ENCODE measurements at regions not wholly inside any gene's neighbourhood (a gene's known extent, or its start where the extent isn't known, plus 50 kb on each side); places are given as distances from the start of the nearest gene placed in this dataset.
"Not testable (repeated sequence)": the region's sequence is repeated elsewhere in the genome, so short reads cannot be mapped to it uniquely, and the experiment has no call there.

GRCh38 chr12:92242907-92243306 lies 97.3 kb upstream of the BTG1 start:
- no peak overlapping the region for H3K4me3 Mint-ChIP-seq
- no peaks in the 10 kb centered on the region for H3K9me3 Mint-ChIP-seq
- H3K27me3 Mint-ChIP-seq = no peaks in the 10 kb centered on the region
- no peak for DNase-seq
- no peaks in the 10 kb centered on the region for H3K36me3 Mint-ChIP-seq
- H3K27ac Mint-ChIP-seq = no peak overlapping the region
- POLR2A ChIA-PET = no interaction called here
- intact Hi-C loops (cut with micrococcal nuclease) = no loop called here
- CTCF ChIA-PET = no interaction called here
- H3K4me1 Mint-ChIP-seq (ENCODE audit: low read depth) = no peaks in the 10 kb centered on the region

GRCh38 chr12:92237762-92238523 lies 92.3 kb upstream of the BTG1 start:
- H3K4me1 Mint-ChIP-seq (ENCODE audit: low read depth) = peaks cover 5% of the 10 kb centered on the region
- H3K27me3 Mint-ChIP-seq = no peaks in the 10 kb centered on the region
- POLR2A ChIA-PET = no interaction called here
- no peak overlapping the region for H3K27ac Mint-ChIP-seq
- no peaks in the 10 kb centered on the region for H3K36me3 Mint-ChIP-seq
- intact Hi-C loops (cut with micrococcal nuclease) = no loop called here
- no peak overlapping the region for H3K4me3 Mint-ChIP-seq
- CTCF ChIA-PET = no interaction called here
- H3K9me3 Mint-ChIP-seq = no peaks in the 10 kb centered on the region
- no peak for DNase-seq

- intact Hi-C loops (cut with micrococcal nuclease) = no loop called here
- Mint-ChIP-seq H3K27ac (no peak overlapping the region), H3K9me3 (no peaks in the 10 kb centered on the region), H3K4me3 (no peak overlapping the region), H3K36me3 (no peaks in the 10 kb centered on the region), H3K27me3 (no peaks in the 10 kb centered on the region), H3K4me1 (ENCODE audit: low read depth) (peaks cover 5% of the 10 kb centered on the region)
- no peak for DNase-seq
- CTCF ChIA-PET = no interaction called here
- POLR2A ChIA-PET = no interaction called here
These were observed 91.6 kb upstream of the BTG1 start for GRCh38 chr12:92237262-92237661.

- no peak for DNase-seq
- Mint-ChIP-seq H3K4me1 (ENCODE audit: low read depth) (peaks cover 5% of the 10 kb centered on the region), H3K27ac (no peak overlapping the region), H3K9me3 (no peaks in the 10 kb centered on the region), H3K27me3 (no peaks in the 10 kb centered on the region), H3K4me3 (no peak overlapping the region), H3K36me3 (no peaks in the 10 kb centered on the region)
- ChIA-PET POLR2A (no interaction called here), CTCF (interaction anchor here (1.4 kb wide), 1 partner anchor 17 kb away, joined by 3 read pairs; no protein-coding TSS in a partner anchor)
- intact Hi-C loops (cut with micrococcal nuclease) = no loop called here
These were observed 90.2 kb upstream of the BTG1 start for GRCh38 chr12:92235703-92236472.

GRCh38 chr12:92234533-92234932 lies 88.9 kb upstream of the BTG1 start:
- peak; percentile 13 for DNase-seq
- no peak overlapping the region for H3K4me3 Mint-ChIP-seq
- H3K9me3 Mint-ChIP-seq = no peaks in the 10 kb centered on the region
- intact Hi-C loops (cut with micrococcal nuclease) = no loop called here
- no peaks in the 10 kb centered on the region for H3K27me3 Mint-ChIP-seq
- POLR2A ChIA-PET = no interaction called here
- peaks cover 5% of the 10 kb centered on the region for H3K4me1 Mint-ChIP-seq (ENCODE audit: low read depth)
- no peaks in the 10 kb centered on the region for H3K36me3 Mint-ChIP-seq
- H3K27ac Mint-ChIP-seq = no peak overlapping the region
- CTCF ChIA-PET = no interaction called here

- H3K4me1 Mint-ChIP-seq (ENCODE audit: low read depth) = peaks cover 5% of the 10 kb centered on the region
- no peak for DNase-seq
- no peak overlapping the region for H3K27ac Mint-ChIP-seq
- no peak overlapping the region for H3K4me3 Mint-ChIP-seq
- no peaks in the 10 kb centered on the region for H3K9me3 Mint-ChIP-seq
- no peaks in the 10 kb centered on the region for H3K36me3 Mint-ChIP-seq
- CTCF ChIA-PET = no interaction called here
- no peaks in the 10 kb centered on the region for H3K27me3 Mint-ChIP-seq
- POLR2A ChIA-PET = no interaction called here
- intact Hi-C loops (cut with micrococcal nuclease) = no loop called here
These were observed 87.8 kb upstream of the BTG1 start for GRCh38 chr12:92233346-92234015.

GRCh38 chr12:92232371-92232932 lies 86.8 kb upstream of the BTG1 start:
- intact Hi-C loops (cut with micrococcal nuclease); POLR2A ChIA-PET; H3K9me3 Mint-ChIP-seq; CTCF ChIA-PET; DNase-seq; H3K4me3 Mint-ChIP-seq; H3K27me3 Mint-ChIP-seq; H3K27ac Mint-ChIP-seq; H3K36me3 Mint-ChIP-seq; H3K4me1 Mint-ChIP-seq (ENCODE audit: low read depth): not testable (repeated sequence)

- POLR2A ChIA-PET; DNase-seq; H3K27ac Mint-ChIP-seq; H3K36me3 Mint-ChIP-seq; H3K4me3 Mint-ChIP-seq; H3K9me3 Mint-ChIP-seq; H3K27me3 Mint-ChIP-seq; H3K4me1 Mint-ChIP-seq (ENCODE audit: low read depth); CTCF ChIA-PET; intact Hi-C loops (cut with micrococcal nuclease): not testable (repeated sequence)
These were observed 86.3 kb upstream of the BTG1 start for GRCh38 chr12:92231945-92232344.

- H3K4me1 Mint-ChIP-seq (ENCODE audit: low read depth); CTCF ChIA-PET; H3K36me3 Mint-ChIP-seq; H3K4me3 Mint-ChIP-seq; DNase-seq; H3K9me3 Mint-ChIP-seq; POLR2A ChIA-PET; H3K27ac Mint-ChIP-seq; intact Hi-C loops (cut with micrococcal nuclease); H3K27me3 Mint-ChIP-seq: not testable (repeated sequence)
These were observed 85.9 kb upstream of the BTG1 start for GRCh38 chr12:92231532-92231931.

GRCh38 chr12:92229381-92229780 lies 83.7 kb upstream of the BTG1 start:
- H3K9me3 Mint-ChIP-seq = no peaks in the 10 kb centered on the region
- H3K4me3 Mint-ChIP-seq = no peak overlapping the region
- no peak for DNase-seq
- no peaks in the 10 kb centered on the region for H3K27me3 Mint-ChIP-seq
- intact Hi-C loops (cut with micrococcal nuclease) = no loop called here
- H3K36me3 Mint-ChIP-seq = no peaks in the 10 kb centered on the region
- ChIA-PET CTCF (no interaction called here), POLR2A (no interaction called here)
- no peak overlapping the region for H3K27ac Mint-ChIP-seq
- H3K4me1 Mint-ChIP-seq (ENCODE audit: low read depth) = peaks cover 4% of the 10 kb centered on the region

GRCh38 chr12:92226961-92227360 lies 81.3 kb upstream of the BTG1 start:
- DNase-seq = no peak
- intact Hi-C loops (cut with micrococcal nuclease) = no loop called here
- no peak overlapping the region for H3K27ac Mint-ChIP-seq

GRCh38 chr12:92226071-92226661 lies 80.5 kb upstream of the BTG1 start:
- no peak for DNase-seq
- intact Hi-C loops (cut with micrococcal nuclease) = no loop called here
- Mint-ChIP-seq H3K27me3 (no peaks in the 10 kb centered on the region), H3K4me3 (no peak overlapping the region), H3K27ac (no peak overlapping the region), H3K4me1 (ENCODE audit: low read depth) (peaks cover 4% of the 10 kb centered on the region), H3K9me3 (no peaks in the 10 kb centered on the region), H3K36me3 (no peaks in the 10 kb centered on the region)
- CTCF ChIA-PET = interaction anchor here (0.7 kb wide), 1 partner anchor 216 kb away, joined by 3 read pairs; no protein-coding TSS in a partner anchor
- POLR2A ChIA-PET = no interaction called here

More at GRCh38 chr12:92226961-92227360, 81.3 kb upstream of the BTG1 start:
- CTCF ChIA-PET = no interaction called here
- H3K4me1 Mint-ChIP-seq (ENCODE audit: low read depth) = peaks cover 4% of the 10 kb centered on the region
- no peaks in the 10 kb centered on the region for H3K36me3 Mint-ChIP-seq
- no peaks in the 10 kb centered on the region for H3K27me3 Mint-ChIP-seq
- no peaks in the 10 kb centered on the region for H3K9me3 Mint-ChIP-seq
- POLR2A ChIA-PET = no interaction called here
- H3K4me3 Mint-ChIP-seq = no peak overlapping the region

All from activated CD4-positive, alpha-beta memory T cell treated with anti-CD3 and anti-CD28 coated beads for 36 hours (primary cell).